ENCODE measurements at regions not wholly inside any gene's neighbourhood (a gene's known extent, or its start where the extent isn't known, plus 50 kb on each side); places are given as distances from the start of the nearest gene placed in this dataset.

DNA sequence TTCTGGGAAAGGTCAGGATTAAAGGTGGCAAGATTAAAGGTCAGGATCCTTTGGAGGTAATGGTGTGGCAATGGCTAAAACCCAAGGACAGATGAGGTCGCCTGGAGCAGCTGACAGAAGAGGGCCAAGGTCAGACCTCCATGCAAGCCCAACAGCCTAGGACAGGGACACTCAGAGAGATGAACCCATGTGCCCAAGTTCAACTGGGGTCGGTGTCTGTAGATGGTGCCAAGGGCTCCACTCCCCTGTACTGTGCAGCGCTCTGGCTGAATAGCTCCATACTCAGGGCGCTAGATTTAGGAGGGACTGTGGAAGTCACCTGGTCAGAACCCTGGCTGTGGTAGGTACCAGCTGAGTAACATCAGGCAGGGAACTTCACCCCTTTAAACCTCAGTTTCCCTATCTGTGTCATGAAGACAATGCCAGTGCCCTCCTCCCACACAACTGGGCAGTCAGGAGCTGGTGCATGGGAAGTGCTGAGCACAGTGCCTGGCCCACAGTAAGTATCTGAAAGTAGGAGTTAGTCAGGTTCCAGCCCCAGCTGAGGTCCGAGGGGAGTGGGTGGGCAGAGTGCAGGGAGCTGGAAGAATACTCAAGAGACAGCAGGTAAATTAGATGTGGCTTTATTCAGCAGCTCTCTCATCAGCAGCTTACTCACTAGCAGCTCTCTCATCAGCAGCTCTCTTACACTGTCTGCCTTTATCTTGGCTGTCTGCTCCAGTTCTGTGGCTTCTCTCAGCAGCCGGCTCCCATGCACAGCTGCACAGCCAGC lies 327.1 kb downstream of the GLRX3 start:
- DNase-seq (ENCODE audit: low spot score) = no peak

DNA sequence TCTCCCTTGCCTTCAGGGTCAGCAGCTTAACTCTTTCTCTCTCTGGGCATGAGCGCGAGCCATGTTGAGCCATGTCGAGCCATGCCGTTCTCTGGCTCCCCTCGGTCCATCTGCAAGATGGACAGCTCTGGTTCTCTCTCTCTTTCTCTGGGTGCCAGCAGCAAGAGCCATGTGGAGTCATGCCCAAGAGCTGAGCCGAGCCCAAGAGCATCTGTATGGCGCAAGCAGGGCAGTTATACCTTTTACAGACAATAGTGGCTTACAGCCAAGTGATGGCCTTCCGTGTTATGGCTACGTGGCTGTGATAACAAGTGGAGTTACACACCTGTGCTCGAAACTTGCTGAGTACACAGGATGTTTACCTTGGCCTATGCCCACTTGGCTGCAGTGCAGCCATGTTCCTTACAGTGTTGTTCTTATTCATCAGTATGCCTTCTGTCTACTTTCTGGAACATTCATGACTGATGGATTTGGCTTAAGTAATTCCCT lies 327.7 kb downstream of the GLRX3 start:
- no peak for DNase-seq (ENCODE audit: low spot score)

DNA sequence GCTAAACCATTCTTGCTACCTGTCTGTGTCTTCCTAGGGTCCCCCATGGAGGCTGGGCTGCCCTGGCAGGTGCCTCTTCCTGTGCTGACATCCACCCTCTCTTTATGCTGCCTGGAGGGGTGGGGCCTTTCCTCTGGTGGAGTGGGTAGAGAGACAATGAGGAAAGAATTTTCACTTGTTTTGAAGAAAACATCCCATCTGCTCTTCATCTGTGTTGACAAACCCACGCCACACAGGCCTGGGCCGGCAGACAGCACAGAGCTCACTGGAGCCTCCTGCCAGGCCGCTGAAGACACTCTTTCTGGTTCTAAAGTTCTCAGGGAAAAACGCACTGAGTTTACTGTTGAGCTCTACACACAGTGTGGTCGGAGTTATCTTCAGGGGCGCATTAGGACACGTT lies 328.2 kb downstream of the GLRX3 start:
- DNase-seq (ENCODE audit: low spot score) = no peak

DNA sequence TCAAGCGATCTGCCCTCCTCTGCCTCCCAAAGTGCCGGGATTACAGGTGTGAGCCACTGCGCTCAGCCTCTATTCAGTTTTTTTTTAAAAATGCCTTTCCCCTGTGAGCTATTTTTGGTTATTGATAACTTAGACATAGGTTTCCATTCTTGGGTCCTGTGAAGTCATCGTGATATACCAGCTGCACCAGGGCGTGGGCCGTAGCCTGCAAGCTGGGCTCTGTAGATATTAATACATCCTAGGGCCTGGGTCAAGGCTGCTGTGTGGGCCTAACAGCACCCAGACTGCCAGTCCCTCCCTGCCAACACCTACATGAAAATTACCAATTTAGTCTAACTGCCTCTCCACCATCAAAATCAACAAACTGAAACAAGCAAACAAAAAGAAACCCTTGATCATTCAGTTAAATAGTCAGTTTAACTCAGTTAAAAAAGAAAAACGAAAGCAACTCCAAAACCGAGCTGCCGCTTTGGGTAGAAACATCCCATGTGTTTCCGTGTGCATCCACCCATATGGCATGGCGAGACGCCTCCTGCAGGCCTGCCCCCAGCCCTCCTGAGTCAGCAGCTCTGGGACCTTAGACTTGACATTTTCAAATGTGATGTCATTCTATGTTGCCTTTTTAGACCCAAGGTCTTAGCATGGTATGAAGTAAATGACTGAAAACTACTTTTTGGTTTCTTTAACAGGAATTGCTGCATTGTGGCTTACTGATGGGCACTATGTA lies 330.2 kb downstream of the GLRX3 start:
- no peak for DNase-seq (ENCODE audit: low spot score)

DNA sequence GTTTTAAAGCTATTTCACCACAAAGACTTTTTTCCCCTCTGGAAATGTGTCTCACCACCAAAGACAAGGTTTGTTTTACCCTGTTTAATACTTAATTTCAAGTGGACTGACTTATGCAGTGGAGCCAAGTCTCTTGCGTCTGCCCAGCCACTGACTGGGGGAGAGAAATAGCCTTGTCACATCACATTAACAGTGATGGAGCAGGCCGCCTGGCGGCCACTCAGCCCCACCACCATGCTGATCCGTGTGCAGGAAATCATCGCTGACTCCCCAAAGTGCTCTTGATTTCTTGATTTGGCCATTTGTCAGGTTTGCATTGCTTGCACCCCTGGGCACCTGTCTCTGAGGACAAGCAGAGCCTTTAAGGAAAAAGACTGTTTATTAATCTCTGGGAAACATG lies 334.1 kb downstream of the GLRX3 start:
- no peak for DNase-seq (ENCODE audit: low spot score)

DNA sequence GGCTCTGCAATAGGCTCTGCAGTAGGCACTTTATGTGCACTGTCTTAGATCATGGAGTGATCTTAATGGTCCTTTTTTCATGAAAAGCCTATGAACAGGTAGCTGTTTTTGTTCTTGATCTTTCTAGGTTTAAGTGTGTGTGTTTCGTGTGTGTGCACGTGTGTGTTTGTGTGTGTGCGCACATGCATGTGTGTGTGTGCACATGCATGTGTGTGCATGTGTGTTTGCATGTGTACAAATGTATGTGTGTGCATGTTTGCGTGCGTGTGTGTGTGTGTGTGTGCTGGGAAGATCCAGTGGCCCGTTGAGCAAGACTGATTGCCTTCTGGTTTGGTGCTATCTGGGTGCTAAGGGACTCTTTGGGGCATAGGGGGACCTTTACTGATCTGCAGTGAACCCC lies 334.8 kb downstream of the GLRX3 start:
- no peak for DNase-seq (ENCODE audit: low spot score)

DNA sequence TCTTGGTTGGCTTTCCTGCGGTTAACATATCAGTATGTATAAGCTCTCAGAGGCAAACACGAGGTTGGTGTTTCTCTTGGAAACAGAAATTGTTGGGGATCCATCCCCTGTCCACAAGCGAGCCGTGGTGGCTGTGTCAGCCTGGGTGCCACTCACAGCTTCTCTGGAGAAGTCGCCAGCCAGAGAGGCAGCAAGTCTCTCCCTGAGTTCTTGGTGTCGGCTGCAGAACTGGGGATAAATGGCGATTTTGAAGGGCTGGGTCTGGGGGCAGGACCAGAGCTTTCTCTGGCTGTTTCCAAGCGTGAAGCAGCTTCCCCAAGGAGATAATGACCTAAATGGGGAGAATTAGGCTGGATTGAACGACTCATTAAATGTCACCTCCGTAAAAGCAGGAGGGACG lies 335.3 kb downstream of the GLRX3 start:
- no peak for DNase-seq (ENCODE audit: low spot score)

DNA sequence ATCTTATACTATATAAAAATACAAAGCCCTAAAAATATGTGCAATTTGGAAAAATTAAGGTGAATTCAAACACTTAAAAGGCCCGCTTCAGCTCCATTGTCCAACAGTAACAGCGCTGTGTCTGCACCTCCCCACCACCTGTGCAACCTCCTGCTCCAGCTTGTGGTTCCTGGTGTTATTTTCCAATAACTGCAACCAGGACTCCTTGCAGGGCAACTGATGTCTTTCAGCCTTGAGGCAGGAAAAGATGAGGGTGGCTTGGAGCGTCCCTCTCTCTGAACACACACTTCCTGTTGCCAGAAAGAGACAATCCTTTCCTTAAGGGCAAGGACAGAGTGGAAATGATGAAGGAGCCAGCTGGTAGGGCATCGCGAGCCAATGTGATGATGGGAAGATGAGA lies 336.0 kb downstream of the GLRX3 start:
- no peak for DNase-seq (ENCODE audit: low spot score)

DNA sequence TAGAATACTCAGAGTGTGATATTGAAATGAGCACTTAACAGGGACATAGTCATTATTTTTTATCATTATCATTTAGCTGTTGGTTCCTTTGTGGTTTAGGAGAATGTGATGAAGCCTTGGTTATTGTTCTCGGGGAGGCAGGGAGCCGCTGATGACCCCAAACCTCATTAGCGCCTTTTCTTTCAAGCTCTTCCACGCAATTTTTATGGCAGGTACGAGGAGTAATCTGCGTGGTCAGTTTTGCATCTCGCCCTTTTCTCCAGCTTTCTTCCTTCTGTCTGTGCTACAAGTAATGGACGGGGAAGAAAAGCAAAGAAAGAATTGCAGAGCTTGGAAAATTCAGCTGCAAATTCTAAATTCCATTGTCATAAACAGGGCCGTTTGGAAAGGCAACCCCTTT lies 338.4 kb downstream of the GLRX3 start:
- DNase-seq (ENCODE audit: low spot score) = no peak

DNA sequence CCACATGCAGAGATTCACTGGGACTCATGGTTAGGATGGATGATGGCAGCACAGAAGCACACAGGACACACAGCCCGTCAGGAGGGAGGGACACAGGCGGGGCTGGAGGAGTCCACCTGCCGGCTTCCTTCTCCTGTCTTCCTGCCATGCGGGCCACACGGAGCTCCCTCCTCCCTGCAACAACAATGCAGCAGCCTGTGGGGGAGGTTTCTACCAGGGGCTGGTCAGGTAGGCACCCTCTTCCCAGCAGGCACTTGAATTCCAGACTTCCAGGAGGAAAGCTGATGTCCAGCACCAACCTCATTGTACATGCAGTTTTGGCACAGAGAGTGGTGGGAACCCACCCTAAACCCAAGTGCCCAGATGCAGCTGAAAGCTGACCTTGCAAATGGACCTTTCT lies 341.2 kb downstream of the GLRX3 start:
- DNase-seq (ENCODE audit: low spot score) = no peak

DNA sequence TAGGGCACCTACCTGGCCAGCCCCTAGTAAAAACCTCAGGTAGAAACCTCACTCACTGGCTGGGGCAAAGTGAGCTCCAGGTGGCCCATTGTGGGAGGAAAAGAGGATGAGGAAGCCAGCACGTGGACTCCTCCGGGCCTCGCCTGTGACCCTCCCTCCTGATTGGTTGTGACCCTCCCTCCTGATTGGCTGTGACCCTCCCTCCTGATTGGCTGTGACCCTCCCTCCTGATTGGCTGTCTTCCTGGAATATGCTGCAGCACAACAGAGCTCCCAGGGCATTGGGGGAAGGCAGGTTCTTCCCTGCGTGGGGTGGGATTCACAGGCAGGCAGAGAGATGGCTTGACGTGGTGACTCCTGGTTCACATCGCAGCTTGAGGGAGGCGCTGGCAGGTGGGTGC lies 343.0 kb downstream of the GLRX3 start:
- DNase-seq (ENCODE audit: low spot score) = no peak

DNA sequence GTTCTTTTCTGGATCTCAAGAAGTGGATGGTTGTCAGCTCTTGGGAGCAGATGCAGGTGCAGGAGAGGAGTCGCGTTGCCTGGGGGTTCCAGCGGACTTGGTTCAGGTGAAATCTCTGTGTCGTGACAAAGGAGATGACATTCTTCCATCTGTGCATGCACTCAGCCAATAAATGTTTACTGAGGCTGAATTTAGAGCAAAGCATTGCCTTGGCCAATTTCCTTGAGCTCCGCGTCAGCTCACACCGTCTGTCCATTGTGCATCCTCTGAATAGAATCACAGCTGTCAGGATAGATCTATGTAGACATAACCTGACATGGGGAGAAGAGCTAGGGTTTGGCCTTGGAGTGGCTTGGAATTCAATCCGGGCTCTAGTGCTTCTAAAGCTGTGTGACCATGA lies 343.7 kb downstream of the GLRX3 start:
- no peak for DNase-seq (ENCODE audit: low spot score)

DNA sequence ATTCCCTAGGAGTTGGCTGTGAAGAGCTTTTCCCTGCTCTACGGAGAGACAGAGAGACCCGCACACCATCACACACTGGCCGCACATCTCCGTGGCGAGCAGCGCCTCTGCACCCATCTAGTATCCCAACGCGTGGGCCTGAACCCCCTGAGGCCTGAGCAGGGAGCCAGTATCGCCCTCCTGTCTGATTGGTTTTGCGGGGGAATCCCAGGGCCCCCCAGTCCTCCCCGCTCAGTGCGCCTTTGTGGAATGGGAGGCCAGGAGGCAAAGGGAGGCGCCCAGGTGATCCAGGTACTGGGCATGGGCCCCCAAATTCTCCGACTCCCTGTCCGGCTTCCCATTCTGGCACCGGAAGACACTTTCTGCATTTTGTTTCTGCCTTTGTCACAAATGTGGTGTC lies 344.3 kb downstream of the GLRX3 start:
- no peak for DNase-seq (ENCODE audit: low spot score)

DNA sequence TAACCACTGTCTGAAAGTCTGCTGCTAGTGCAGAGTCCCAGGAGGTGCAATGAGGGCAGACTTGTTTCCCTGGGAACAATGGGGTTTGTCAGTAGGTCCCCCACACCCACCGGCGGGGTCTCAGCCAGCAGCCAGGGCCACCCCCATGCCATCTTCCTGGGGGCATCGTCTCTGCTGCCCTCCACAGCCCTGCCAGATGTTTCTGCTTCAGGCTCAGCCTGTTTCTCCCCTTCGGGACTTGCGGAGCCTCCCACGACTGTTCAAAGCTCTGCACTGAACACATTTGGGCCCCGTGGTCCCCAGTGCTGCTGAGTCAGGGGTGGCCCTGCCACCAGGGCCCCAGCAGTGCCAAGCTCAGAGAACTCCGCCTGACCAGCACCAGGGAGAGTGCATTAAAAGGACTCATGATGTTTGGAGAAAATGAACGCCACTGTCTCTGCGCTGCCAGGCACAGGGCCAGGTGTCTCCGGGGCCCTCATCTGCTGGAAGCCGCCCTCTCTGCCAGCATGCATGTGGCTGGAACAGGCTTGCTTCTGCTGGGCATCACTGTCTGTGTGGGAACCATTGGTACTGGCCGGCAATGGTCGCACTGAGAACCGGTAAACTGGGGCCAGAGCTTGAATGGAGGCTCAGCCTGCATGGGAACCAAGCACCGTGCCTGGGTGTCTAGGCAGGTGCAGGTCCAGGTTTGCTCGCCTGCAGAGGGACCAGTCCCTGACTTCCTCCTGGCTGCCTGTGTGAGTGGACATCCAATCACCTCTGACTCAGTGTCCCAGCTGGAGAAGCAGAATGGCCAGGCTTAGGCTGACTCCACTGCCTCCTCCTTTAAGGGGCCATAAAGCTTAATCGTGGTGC lies 345.1 kb downstream of the GLRX3 start:
- DNase-seq (ENCODE audit: low spot score) = no peak

DNA sequence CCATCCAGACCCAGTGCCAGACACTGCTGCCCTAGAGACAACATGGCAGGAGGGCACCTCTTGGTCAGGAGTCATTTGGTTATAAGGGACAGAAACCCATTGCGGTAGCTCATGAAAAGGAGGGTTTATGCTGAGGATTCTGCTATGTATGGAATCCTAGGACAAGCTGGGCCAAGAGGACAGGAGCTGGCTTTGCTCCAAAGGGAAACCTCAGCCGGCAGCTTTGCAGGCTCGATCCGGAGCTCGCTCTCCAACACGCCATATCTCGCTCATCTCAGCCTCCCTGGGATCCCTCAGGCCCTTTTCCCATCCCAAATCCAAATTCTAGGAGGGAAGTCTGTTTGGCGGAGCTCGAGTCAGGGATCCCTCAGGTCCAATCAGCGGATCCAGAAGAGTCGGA lies 345.7 kb downstream of the GLRX3 start:
- no peak for DNase-seq (ENCODE audit: low spot score)

DNA sequence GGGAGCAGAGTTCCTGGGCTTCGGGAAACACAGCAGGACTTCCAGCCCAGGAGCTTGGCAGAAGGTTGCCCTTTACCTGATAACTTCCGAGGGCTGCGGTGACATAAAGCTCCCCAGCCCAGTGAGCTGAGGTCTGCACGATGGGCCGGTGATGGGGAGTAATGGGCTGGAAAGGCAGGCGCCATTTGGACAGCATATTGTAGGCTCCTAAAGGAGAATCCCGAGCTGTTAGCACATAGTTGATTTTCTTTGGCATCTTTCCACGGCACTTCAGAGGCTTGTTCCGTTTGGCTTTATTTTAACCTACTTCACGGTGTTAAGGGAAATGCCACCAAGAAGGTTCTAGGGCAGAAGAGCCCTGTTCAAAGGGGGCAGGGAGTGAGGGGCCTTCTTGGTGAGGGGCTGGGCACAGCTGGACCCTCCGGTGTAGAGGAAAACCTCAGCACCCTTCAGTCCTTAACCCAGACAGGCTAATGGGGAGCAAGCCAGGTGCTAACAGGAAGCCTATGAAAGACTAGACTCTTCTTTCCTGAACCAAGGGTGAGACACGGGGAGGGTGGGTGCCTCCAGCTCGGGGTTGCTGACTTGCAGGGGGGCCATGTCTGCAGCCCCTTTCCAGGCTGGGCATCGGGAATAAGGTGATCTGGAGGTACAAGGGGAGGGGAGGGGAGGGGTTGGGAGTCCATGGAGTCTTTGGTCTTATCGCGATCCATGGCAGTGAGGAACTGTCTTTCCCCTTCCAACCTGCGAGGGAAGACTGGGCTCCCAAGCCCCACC lies 347.7 kb downstream of the GLRX3 start:
- DNase-seq (ENCODE audit: low spot score) = no peak

DNA sequence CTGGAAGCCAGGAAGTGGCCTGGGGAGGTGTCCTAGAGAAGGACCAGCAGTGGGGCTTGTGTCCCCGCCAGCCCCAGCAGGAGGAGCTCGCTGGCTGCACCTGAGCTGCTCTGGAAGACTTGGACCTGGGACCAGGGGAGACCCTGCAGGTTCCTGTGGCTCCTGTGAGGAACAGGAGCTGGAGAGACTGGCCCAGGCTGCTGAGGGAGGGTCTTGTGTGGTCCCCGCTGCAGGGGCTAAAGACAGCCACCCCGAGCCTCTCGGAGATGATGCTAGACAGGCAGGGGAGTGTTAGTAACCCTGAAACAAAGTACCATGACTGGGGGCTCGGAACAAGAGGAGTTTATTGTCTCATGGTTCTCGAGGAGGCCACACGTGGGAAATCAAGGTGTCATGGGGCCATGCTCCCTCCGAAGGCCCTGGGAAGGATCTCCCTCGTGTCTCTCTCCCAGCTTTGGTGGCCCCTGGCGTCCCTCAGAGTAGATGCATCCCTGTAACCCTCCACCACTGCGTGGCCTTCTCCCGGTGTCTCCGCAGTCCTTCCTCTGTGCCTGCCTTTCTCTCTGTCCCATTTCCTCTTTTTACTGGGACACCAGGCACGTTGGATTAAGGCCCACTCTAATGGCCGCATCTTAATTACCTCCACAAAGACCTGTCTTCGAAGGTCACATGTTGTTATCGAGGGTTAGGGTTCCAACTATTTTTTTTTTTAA lies 348.4 kb downstream of the GLRX3 start:
- no peak for DNase-seq (ENCODE audit: low spot score)

DNA sequence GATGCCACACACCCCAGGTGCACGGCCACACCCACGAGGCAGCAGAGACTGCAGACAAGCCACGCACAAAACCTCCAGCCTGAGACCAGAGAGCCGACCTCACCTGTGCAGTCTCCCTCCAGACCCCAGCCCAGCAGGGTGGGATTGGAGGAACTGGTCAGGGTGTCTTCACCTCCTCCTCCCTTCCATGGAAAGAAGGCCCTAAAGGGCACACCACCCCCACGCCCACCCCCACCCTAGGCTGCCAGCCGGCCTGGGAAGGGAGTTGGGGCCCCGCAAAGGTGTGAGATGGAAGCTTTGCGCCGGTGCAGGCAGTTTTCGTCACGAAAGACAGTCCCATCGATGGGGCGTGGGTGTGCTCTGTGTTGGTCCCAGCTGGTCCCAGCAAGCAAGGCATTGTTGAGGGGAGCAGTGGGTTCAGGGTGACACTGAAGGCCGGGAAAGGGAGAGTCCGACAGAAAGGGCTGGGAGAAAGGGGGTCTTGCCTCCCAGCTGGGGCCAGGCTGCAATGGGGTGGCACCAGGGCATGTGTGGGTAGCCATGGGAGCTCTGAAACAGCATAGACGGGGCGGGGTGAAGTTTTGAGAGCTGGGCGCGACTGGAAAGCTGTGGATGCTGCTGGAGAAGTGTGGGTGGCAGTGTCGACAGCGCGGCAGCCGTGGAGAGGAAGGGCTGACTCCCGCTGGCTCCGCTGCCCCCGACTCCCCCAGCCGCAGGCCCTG lies 349.2 kb downstream of the GLRX3 start:
- DNase-seq (ENCODE audit: low spot score) = no peak

DNA sequence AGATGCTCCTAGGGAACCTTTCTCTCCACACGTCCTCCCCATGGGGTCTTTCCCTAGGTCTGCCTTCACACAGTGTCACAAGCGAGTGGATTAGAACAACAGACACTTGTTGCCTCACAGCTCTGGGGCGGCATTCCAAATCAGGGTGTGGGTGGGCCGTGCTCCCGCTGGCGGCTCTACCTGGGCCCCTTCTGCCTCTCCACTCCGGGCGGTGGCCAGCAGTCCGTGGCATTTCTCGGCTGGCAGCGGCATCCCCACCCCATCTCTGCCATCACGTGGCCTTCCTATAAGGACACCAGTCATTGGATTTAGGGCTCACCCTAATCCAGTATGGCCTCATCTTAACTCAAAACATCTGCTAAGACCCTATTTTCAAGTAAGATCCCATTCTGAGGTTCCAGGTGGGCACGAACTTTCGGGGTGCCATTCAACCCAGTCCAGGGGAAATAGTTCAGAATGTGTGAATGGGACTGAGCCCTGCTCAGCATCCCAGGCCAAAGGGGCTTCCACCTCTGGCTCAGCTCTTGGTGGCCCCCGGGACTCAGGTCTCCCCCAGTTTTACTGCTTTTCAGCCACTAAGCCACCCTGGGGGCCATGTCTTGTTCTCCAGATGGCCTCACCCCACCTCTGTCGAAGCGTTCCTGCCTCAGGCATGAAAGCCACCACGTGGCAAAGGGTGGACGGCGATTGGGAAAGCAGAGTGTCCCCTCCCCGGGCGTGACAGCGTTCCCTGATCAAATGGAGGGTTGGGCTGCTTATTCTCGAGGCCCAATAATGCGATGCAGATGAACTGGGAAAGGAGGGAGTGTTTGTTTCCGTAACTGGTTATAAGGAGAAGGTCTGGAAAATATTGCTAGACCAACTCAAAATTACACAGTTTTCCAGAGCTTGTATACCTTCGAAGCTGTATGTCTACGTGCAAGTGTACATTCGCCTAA lies 350.0 kb downstream of the GLRX3 start:
- no peak for DNase-seq (ENCODE audit: low spot score)
